A549 (cell line): ENCODE measurements at regions not wholly inside any gene's neighbourhood (a gene's known extent, or its start where the extent isn't known, plus 50 kb on each side); places are given as distances from the start of the nearest gene placed in this dataset.
"Not testable (repeated sequence)": the region's sequence is repeated elsewhere in the genome, so short reads cannot be mapped to it uniquely, and the experiment has no call there.

ENCODE experiments used
- ATAC-seq, 2 experiments: fragments of 200-7000 bp in 1 of 2; fragments of >200 bp in 1 of 2; cut with Nextera tagmentation in 1 of 2; cut with Tn5 transposase in 1 of 2; 3 replicates each; pipeline versions ENCODE4 v1.8.0 to v1.9.1; 2018 to 2020; ENCODE audit warnings: mild to moderate bottlenecking in 1 of 2, moderate library complexity in 1 of 2
- CTCF ChIA-PET: fragments of 300-600 bp; sonication (Branson Sonifier 250); formaldehyde crosslinking; extraction: SDS; loops from one replicate; lab custom pipeline; 2021; ENCODE audit warnings: antibody characterized with exemption, inconsistent platforms; lab: Yijun Ruan, JAX
- POLR2A ChIA-PET: fragments of 350-600 bp; formaldehyde crosslinking; extraction: SDS; loops from one replicate; lab custom pipeline; 2021; ENCODE audit warnings: antibody characterized with exemption, inconsistent platforms; lab: Yijun Ruan, JAX
- DNase-seq, 2 experiments: peaks; one replicate each; pipeline versions ENCODE4 v3.0.0 to v3.0.0-alpha.2; 2011 to 2016; ENCODE audit warnings: low read depth in 1 of 2, low spot score in 1 of 2
- FAIRE-seq: peaks from 2 replicates; lab custom pipeline; 2011; peaks lifted over from hg19 to GRCh38; lab: Jason Lieb, UNC
- H3K27ac ChIP-seq, 2 experiments: fragments of >200 bp; sonication (Bioruptor Twin); formaldehyde crosslinking; 3 replicates each; pipeline ENCODE4 v1.5.1; 2016 to 2017
- H3K4me1 ChIP-seq: fragments of >200 bp; sonication (Bioruptor Twin); formaldehyde crosslinking; 3 replicates; pipeline ENCODE4 v1.6.1; 2016
- H3K4me2 ChIP-seq: fragments of >200 bp; sonication (Bioruptor Twin); formaldehyde crosslinking; 3 replicates; pipeline ENCODE4 v1.6.1; 2016
- H3K4me3 ChIP-seq: fragments of >200 bp; sonication (Bioruptor Twin); formaldehyde crosslinking; 3 replicates; pipeline ENCODE4 v1.5.1; 2016
- H3K9me3 ChIP-seq: fragments of >200 bp; sonication (Bioruptor Twin); formaldehyde crosslinking; 3 replicates; pipeline ENCODE4 v1.6.1; 2016
- BHLHE40 ChIP-seq: IDR thresholded peaks from 2 replicates; pipeline ENCODE4 v1.6.1; 2012; ENCODE audit warnings: low read depth, low read length, inconsistent platforms
- CBX8 ChIP-seq: fragments of 200-600 bp; sonication (generic); IDR thresholded peaks from 2 replicates; pipeline ENCODE4 v1.6.1; 2016
- CHD2 ChIP-seq: fragments of 150-350 bp; IDR thresholded peaks from 2 replicates; pipeline ENCODE4 v1.6.1; 2014; ENCODE audit warnings: low read length; ENCODE audit not compliant: partially characterized antibody
- ESRRA ChIP-seq: fragments of 150-350 bp; IDR thresholded peaks from 2 replicates; pipeline ENCODE4 v1.6.1; 2014; ENCODE audit warnings: mild to moderate bottlenecking, low read length, borderline replicate concordance
- FOSB ChIP-seq: fragments of 250-450 bp; sonication (Bioruptor Pico); IDR thresholded peaks from 2 replicates; pipeline ENCODE4 v1.5.0; 2020; ENCODE audit warnings: mild to moderate bottlenecking, moderate library complexity
- FOSL2 ChIP-seq, 2 experiments: fragments of 450-650 bp in 1 of 2; fragments of >200 bp in 1 of 2; sonication (Bioruptor Twin) in 1 of 2; formaldehyde crosslinking; IDR thresholded peaks; 2 replicates each; pipeline versions ENCODE4 v1.5.0 to v1.6.1; 2016 to 2020; ENCODE audit warnings: mild to moderate bottlenecking in 1 of 2, moderate library complexity in 1 of 2
- HOXB13 ChIP-seq: fragments of 250-450 bp; sonication (Bioruptor Pico); IDR thresholded peaks from 2 replicates; pipeline ENCODE4 v1.5.0; 2020; ENCODE audit warnings: low read depth, mild to moderate bottlenecking, moderate library complexity
- HOXB5 ChIP-seq: fragments of 250-450 bp; sonication (Bioruptor Pico); IDR thresholded peaks from 2 replicates; pipeline ENCODE4 v1.5.0; 2020; ENCODE audit warnings: mild to moderate bottlenecking, moderate library complexity
- NFE2L2 ChIP-seq: fragments of 150-350 bp; conservative IDR thresholded peaks from 2 replicates; pipeline ENCODE4 v1.6.1; 2014; ENCODE audit warnings: low read length
- NR3C1 ChIP-seq: fragments of >200 bp; sonication (Bioruptor Twin); formaldehyde crosslinking; IDR thresholded peaks from 3 replicates; pipeline ENCODE4 v1.6.1; 2017
- PBX3 ChIP-seq: IDR thresholded peaks from 2 replicates; pipeline ENCODE4 v1.6.1; 2012
- POLR2AphosphoS2 ChIP-seq: conservative IDR thresholded peaks from 2 replicates; pipeline ENCODE4 v1.6.1; 2012; ENCODE audit warnings: low read length, improper control_type of control experiment, inconsistent platforms
- RCOR1 ChIP-seq: fragments of 150-350 bp; IDR thresholded peaks from 2 replicates; pipeline ENCODE4 v1.6.1; 2014; ENCODE audit warnings: antibody characterized with exemption, low read length, low read depth
- RFX5 ChIP-seq: fragments of 450-650 bp; IDR thresholded peaks from 2 replicates; pipeline ENCODE4 v1.7.1; 2014; ENCODE audit warnings: antibody characterized with exemption, mild to moderate bottlenecking, moderate library complexity
- TFCP2L1 ChIP-seq: fragments of 250-450 bp; sonication (Bioruptor Pico); IDR thresholded peaks from 2 replicates; pipeline ENCODE4 v1.5.0; 2021; ENCODE audit warnings: mild to moderate bottlenecking
- ZC3H11A ChIP-seq: fragments of 450-650 bp; IDR thresholded peaks from 2 replicates; pipeline ENCODE4 v1.6.1; 2014; ENCODE audit warnings: antibody characterized with exemption, mild to moderate bottlenecking
- WGBS: methylation state at CpG from one replicate; pipeline ENCODE4 v1.1.6; 2017; ENCODE audit errors: missing lambda C conversion rate; 5-methylcytosine and 5-hydroxymethylcytosine counted together
- TF ChIP-seq, protein P1 (sequence below): fragments of 250-450 bp; sonication (Bioruptor Pico); IDR thresholded peaks from 2 replicates; pipeline ENCODE4 v1.5.0; 2021; ENCODE audit warnings: mild to moderate bottlenecking, moderate library complexity, borderline replicate concordance
- TF ChIP-seq, protein P2 (sequence below): fragments of >200 bp; sonication (Bioruptor Twin); formaldehyde crosslinking; IDR thresholded peaks from 3 replicates; pipeline ENCODE4 v1.5.1; 2016
- TF ChIP-seq, protein P3 (sequence below): fragments of 150-350 bp; IDR thresholded peaks from 2 replicates; pipeline ENCODE4 v1.6.1; 2014; ENCODE audit warnings: low read depth, mild to moderate bottlenecking, low read length
- TF ChIP-seq, protein P4 (sequence below): IDR thresholded peaks from 2 replicates; pipeline ENCODE4 v1.6.1; 2012
- TF ChIP-seq, protein P5 (sequence below): fragments of >200 bp; sonication (Bioruptor Twin); formaldehyde crosslinking; IDR thresholded peaks from 2 replicates; pipeline ENCODE4 v1.6.1; 2016

GRCh38 chr3:11736136-11736833, 92.6 kb upstream of the VGLL4 start:
- H3K9me3 ChIP-seq, result no peaks in the 10 kb centered on the region
- TF ChIP-seq RCOR1 (no peak), NR3C1 (no peak), FOSB (CRISPR knock-in tag) (no peak), PBX3 (no peak), HOXB13 (no peak), CBX8 (no peak), RFX5 (no peak), TFCP2L1 (no peak), ESRRA (no peak), HOXB5 (CRISPR knock-in tag) (no peak), BHLHE40 (no peak), ZC3H11A (no peak)
- TF ChIP-seq, protein P1, sequence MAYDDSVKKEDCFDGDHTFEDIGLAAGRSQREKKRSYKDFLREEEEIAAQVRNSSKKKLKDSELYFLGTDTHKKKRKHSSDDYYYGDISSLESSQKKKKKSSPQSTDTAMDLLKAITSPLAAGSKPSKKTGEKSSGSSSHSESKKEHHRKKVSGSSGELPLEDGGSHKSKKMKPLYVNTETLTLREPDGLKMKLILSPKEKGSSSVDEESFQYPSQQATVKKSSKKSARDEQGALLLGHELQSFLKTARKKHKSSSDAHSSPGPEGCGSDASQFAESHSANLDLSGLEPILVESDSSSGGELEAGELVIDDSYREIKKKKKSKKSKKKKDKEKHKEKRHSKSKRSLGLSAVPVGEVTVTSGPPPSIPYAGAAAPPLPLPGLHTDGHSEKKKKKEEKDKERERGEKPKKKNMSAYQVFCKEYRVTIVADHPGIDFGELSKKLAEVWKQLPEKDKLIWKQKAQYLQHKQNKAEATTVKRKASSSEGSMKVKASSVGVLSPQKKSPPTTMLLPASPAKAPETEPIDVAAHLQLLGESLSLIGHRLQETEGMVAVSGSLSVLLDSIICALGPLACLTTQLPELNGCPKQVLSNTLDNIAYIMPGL, result no peak
- TF ChIP-seq, protein P2, sequence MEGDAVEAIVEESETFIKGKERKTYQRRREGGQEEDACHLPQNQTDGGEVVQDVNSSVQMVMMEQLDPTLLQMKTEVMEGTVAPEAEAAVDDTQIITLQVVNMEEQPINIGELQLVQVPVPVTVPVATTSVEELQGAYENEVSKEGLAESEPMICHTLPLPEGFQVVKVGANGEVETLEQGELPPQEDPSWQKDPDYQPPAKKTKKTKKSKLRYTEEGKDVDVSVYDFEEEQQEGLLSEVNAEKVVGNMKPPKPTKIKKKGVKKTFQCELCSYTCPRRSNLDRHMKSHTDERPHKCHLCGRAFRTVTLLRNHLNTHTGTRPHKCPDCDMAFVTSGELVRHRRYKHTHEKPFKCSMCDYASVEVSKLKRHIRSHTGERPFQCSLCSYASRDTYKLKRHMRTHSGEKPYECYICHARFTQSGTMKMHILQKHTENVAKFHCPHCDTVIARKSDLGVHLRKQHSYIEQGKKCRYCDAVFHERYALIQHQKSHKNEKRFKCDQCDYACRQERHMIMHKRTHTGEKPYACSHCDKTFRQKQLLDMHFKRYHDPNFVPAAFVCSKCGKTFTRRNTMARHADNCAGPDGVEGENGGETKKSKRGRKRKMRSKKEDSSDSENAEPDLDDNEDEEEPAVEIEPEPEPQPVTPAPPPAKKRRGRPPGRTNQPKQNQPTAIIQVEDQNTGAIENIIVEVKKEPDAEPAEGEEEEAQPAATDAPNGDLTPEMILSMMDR, result no peak
- TF ChIP-seq, protein P3, sequence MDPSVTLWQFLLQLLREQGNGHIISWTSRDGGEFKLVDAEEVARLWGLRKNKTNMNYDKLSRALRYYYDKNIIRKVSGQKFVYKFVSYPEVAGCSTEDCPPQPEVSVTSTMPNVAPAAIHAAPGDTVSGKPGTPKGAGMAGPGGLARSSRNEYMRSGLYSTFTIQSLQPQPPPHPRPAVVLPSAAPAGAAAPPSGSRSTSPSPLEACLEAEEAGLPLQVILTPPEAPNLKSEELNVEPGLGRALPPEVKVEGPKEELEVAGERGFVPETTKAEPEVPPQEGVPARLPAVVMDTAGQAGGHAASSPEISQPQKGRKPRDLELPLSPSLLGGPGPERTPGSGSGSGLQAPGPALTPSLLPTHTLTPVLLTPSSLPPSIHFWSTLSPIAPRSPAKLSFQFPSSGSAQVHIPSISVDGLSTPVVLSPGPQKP, result no peak
- TF ChIP-seq, protein P4, sequence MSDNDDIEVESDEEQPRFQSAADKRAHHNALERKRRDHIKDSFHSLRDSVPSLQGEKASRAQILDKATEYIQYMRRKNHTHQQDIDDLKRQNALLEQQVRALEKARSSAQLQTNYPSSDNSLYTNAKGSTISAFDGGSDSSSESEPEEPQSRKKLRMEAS, result no peak
- no peak overlapping the region for H3K4me3 ChIP-seq
- FAIRE-seq, result no peak
- 74% methylated on average over 9 of the region's 9 CpGs for WGBS
- no peak overlapping the region for H3K4me2 ChIP-seq
- no peak for DNase-seq
- no peaks in the 10 kb centered on the region for H3K4me1 ChIP-seq
- ChIA-PET POLR2A (no interaction called here), CTCF (no interaction called here)
- no peak for ATAC-seq
- no peak overlapping the region for H3K27ac ChIP-seq

- Histone ChIP-seq H3K4me2 (no peak overlapping the region), H3K27ac (no peak overlapping the region), H3K9me3 (no peaks in the 10 kb centered on the region), H3K4me3 (no peak overlapping the region), H3K4me1 (no peaks in the 10 kb centered on the region)
- 34% methylated on average over 6 of the region's 6 CpGs for WGBS
- FAIRE-seq, result no peak
- TF ChIP-seq TFCP2L1 (no peak), POLR2AphosphoS2 (no peak), NFE2L2 (no peak), FOSL2 (IDR thresholded peaks at IDR 0.05) (no peak), FOSL2 (CRISPR knock-in tag; IDR thresholded peaks at IDR 0.05) (no peak), CHD2 (no peak)
- TF ChIP-seq, protein P5, sequence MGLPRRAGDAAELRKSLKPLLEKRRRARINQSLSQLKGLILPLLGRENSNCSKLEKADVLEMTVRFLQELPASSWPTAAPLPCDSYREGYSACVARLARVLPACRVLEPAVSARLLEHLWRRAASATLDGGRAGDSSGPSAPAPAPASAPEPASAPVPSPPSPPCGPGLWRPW, result no peak
- TF ChIP-seq, protein P4, result peak; percentile 30; the same call in 1 of the 2 replicates
- TF ChIP-seq, protein P3, result no peak
- no peak for DNase-seq
- CTCF ChIA-PET, result no interaction called here
- POLR2A ChIA-PET, result no interaction called here
- peak in 1 of 2 experiments; percentile 40; a peak in 1 of 6 replicates for ATAC-seq
Observed at GRCh38 chr3:11735638-11736037, 91.9 kb upstream of the VGLL4 start.

GRCh38 chr3:11735111-11735510, 91.4 kb upstream of the VGLL4 start:
- H3K9me3 ChIP-seq, DNase-seq, POLR2A ChIA-PET, H3K4me1 ChIP-seq, ATAC-seq, H3K4me2 ChIP-seq, FAIRE-seq, H3K4me3 ChIP-seq, H3K27ac ChIP-seq: not testable (repeated sequence)
- CTCF ChIA-PET, result interaction anchor here (0.6 to 0.8 kb wide), 2 partner anchors 122 to 356 kb away, joined by 3 read pairs; no protein-coding TSS in a partner anchor
- WGBS, result 93% methylated on average over 4 of the region's 4 CpGs
